A549 (cell line): ENCODE measurements at regions not wholly inside any gene's neighbourhood (a gene's known extent, or its start where the extent isn't known, plus 50 kb on each side); places are given as distances from the start of the nearest gene placed in this dataset.

Source experiments
- ATAC-seq, 2 experiments: fragments of 200-7000 bp in 1 of 2; fragments of >200 bp in 1 of 2; cut with Nextera tagmentation in 1 of 2; cut with Tn5 transposase in 1 of 2; 3 replicates each; pipeline versions ENCODE4 v1.8.0 to v1.9.1; 2018 to 2020; ENCODE audit warnings: mild to moderate bottlenecking in 1 of 2, moderate library complexity in 1 of 2
- CTCF ChIA-PET: fragments of 300-600 bp; sonication (Branson Sonifier 250); formaldehyde crosslinking; extraction: SDS; loops from one replicate; lab custom pipeline; 2021; ENCODE audit warnings: antibody characterized with exemption, inconsistent platforms; lab: Yijun Ruan, JAX
- POLR2A ChIA-PET: fragments of 350-600 bp; formaldehyde crosslinking; extraction: SDS; loops from one replicate; lab custom pipeline; 2021; ENCODE audit warnings: antibody characterized with exemption, inconsistent platforms; lab: Yijun Ruan, JAX
- DNase-seq, 2 experiments: peaks; one replicate each; pipeline versions ENCODE4 v3.0.0 to v3.0.0-alpha.2; 2011 to 2016; ENCODE audit warnings: low read depth in 1 of 2, low spot score in 1 of 2
- FAIRE-seq: peaks from 2 replicates; lab custom pipeline; 2011; peaks lifted over from hg19 to GRCh38; lab: Jason Lieb, UNC
- H3K27ac ChIP-seq, 2 experiments: fragments of >200 bp; sonication (Bioruptor Twin); formaldehyde crosslinking; 3 replicates each; pipeline ENCODE4 v1.5.1; 2016 to 2017
- H3K4me1 ChIP-seq: fragments of >200 bp; sonication (Bioruptor Twin); formaldehyde crosslinking; 3 replicates; pipeline ENCODE4 v1.6.1; 2016
- H3K4me2 ChIP-seq: fragments of >200 bp; sonication (Bioruptor Twin); formaldehyde crosslinking; 3 replicates; pipeline ENCODE4 v1.6.1; 2016
- H3K4me3 ChIP-seq: fragments of >200 bp; sonication (Bioruptor Twin); formaldehyde crosslinking; 3 replicates; pipeline ENCODE4 v1.5.1; 2016
- H3K9me3 ChIP-seq: fragments of >200 bp; sonication (Bioruptor Twin); formaldehyde crosslinking; 3 replicates; pipeline ENCODE4 v1.6.1; 2016
- ATOH8 ChIP-seq: fragments of 250-450 bp; sonication (Bioruptor Pico); IDR thresholded peaks from 2 replicates; pipeline ENCODE4 v1.5.0; 2020; ENCODE audit warnings: low read depth, mild to moderate bottlenecking, moderate library complexity
- CBX8 ChIP-seq: fragments of 200-600 bp; sonication (generic); IDR thresholded peaks from 2 replicates; pipeline ENCODE4 v1.6.1; 2016
- CEBPB ChIP-seq, 2 experiments: fragments of >200 bp in 1 of 2; sonication (Bioruptor Twin) in 1 of 2; formaldehyde crosslinking in 1 of 2; IDR thresholded peaks; 2 replicates each; pipeline ENCODE4 v1.6.1; 2012 to 2016
- CHD2 ChIP-seq: fragments of 150-350 bp; IDR thresholded peaks from 2 replicates; pipeline ENCODE4 v1.6.1; 2014; ENCODE audit warnings: low read length; ENCODE audit not compliant: partially characterized antibody
- CHD4 ChIP-seq: fragments of 200-600 bp; sonication (generic); IDR thresholded peaks from 2 replicates; pipeline ENCODE4 v1.6.1; 2016; ENCODE audit warnings: antibody characterized with exemption, mild to moderate bottlenecking, borderline replicate concordance
- CTCF ChIP-seq: fragments of >200 bp; sonication (Bioruptor Twin); formaldehyde crosslinking; IDR thresholded peaks from 3 replicates; pipeline ENCODE4 v1.5.1; 2016
- E2F6 ChIP-seq: IDR thresholded peaks from 2 replicates; pipeline ENCODE4 v1.6.1; 2012; ENCODE audit warnings: low read depth, borderline replicate concordance
- EHMT2 ChIP-seq: fragments of 200-600 bp; sonication (generic); IDR thresholded peaks from 2 replicates; pipeline ENCODE4 v1.6.1; 2016; ENCODE audit warnings: antibody characterized with exemption, low read depth, mild to moderate bottlenecking, moderate library complexity
- ELK1 ChIP-seq: fragments of 150-350 bp; IDR thresholded peaks from 2 replicates; pipeline ENCODE4 v1.6.1; 2014; ENCODE audit warnings: low read depth, mild to moderate bottlenecking, low read length
- ESRRA ChIP-seq: fragments of 150-350 bp; IDR thresholded peaks from 2 replicates; pipeline ENCODE4 v1.6.1; 2014; ENCODE audit warnings: mild to moderate bottlenecking, low read length, borderline replicate concordance
- FOXS1 ChIP-seq: fragments of 250-450 bp; sonication (Bioruptor Pico); IDR thresholded peaks from 2 replicates; pipeline ENCODE4 v1.5.0; 2020; ENCODE audit warnings: mild to moderate bottlenecking, moderate library complexity
- GATA3 ChIP-seq: IDR thresholded peaks from 2 replicates; pipeline ENCODE4 v1.6.1; 2012; ENCODE audit warnings: borderline replicate concordance
- HDAC2 ChIP-seq: fragments of 200-600 bp; sonication (generic); IDR thresholded peaks from 2 replicates; pipeline ENCODE4 v1.6.1; 2016
- HOXB13 ChIP-seq: fragments of 250-450 bp; sonication (Bioruptor Pico); IDR thresholded peaks from 2 replicates; pipeline ENCODE4 v1.5.0; 2020; ENCODE audit warnings: low read depth, mild to moderate bottlenecking, moderate library complexity
- HOXB5 ChIP-seq: fragments of 250-450 bp; sonication (Bioruptor Pico); IDR thresholded peaks from 2 replicates; pipeline ENCODE4 v1.5.0; 2020; ENCODE audit warnings: mild to moderate bottlenecking, moderate library complexity
- JUNB ChIP-seq: fragments of >200 bp; sonication (Bioruptor Twin); formaldehyde crosslinking; IDR thresholded peaks from 2 replicates; pipeline ENCODE4 v1.6.1; 2016
- MAZ ChIP-seq: fragments of 150-350 bp; IDR thresholded peaks from 2 replicates; pipeline ENCODE4 v1.6.1; 2014; ENCODE audit warnings: antibody characterized with exemption, low read depth, low read length, borderline replicate concordance
- PHF8 ChIP-seq: fragments of 200-600 bp; sonication (generic); IDR thresholded peaks from 2 replicates; pipeline ENCODE4 v1.6.1; 2016; ENCODE audit warnings: low read depth, mild to moderate bottlenecking, antibody characterized with exemption, moderate library complexity, borderline replicate concordance
- POLR2A ChIP-seq: IDR thresholded peaks from 2 replicates; pipeline ENCODE4 v1.6.1; 2012; ENCODE audit warnings: mild to moderate bottlenecking, low read length
- RAD21 ChIP-seq, 2 experiments: fragments of >200 bp in 1 of 2; sonication (Bioruptor Twin) in 1 of 2; formaldehyde crosslinking in 1 of 2; IDR thresholded peaks in 1 of 2; conservative IDR thresholded peaks in 1 of 2; 2 replicates in 1 of 2; 3 replicates in 1 of 2; pipeline ENCODE4 v1.6.1; 2012 to 2018; ENCODE audit warnings: inconsistent platforms in 1 of 2
- RCOR1 ChIP-seq: fragments of 150-350 bp; IDR thresholded peaks from 2 replicates; pipeline ENCODE4 v1.6.1; 2014; ENCODE audit warnings: antibody characterized with exemption, low read length, low read depth
- RFX5 ChIP-seq: fragments of 450-650 bp; IDR thresholded peaks from 2 replicates; pipeline ENCODE4 v1.7.1; 2014; ENCODE audit warnings: antibody characterized with exemption, mild to moderate bottlenecking, moderate library complexity
- RNF2 ChIP-seq: fragments of 200-600 bp; sonication (generic); IDR thresholded peaks from 2 replicates; pipeline ENCODE4 v1.6.1; 2016; ENCODE audit warnings: low read depth, mild to moderate bottlenecking, antibody characterized with exemption, moderate library complexity, borderline replicate concordance
- TFCP2L1 ChIP-seq: fragments of 250-450 bp; sonication (Bioruptor Pico); IDR thresholded peaks from 2 replicates; pipeline ENCODE4 v1.5.0; 2021; ENCODE audit warnings: mild to moderate bottlenecking
- TP53 ChIP-seq: fragments of 250-450 bp; sonication (Bioruptor Pico); IDR thresholded peaks from 2 replicates; pipeline ENCODE4 v1.5.0; 2021; ENCODE audit warnings: mild to moderate bottlenecking, moderate library complexity
- USF2 ChIP-seq: fragments of 450-650 bp; IDR thresholded peaks from 2 replicates; pipeline ENCODE4 v1.6.1; 2014; ENCODE audit warnings: antibody characterized with exemption
- ZC3H11A ChIP-seq: fragments of 450-650 bp; IDR thresholded peaks from 2 replicates; pipeline ENCODE4 v1.6.1; 2014; ENCODE audit warnings: antibody characterized with exemption, mild to moderate bottlenecking
- WGBS: methylation state at CpG from one replicate; pipeline ENCODE4 v1.1.6; 2017; ENCODE audit errors: missing lambda C conversion rate; 5-methylcytosine and 5-hydroxymethylcytosine counted together

- Histone ChIP-seq H3K4me2 (no peak overlapping the region), H3K4me3 (no peak overlapping the region), H3K9me3 (no peaks in the 10 kb centered on the region), H3K27ac (no peak overlapping the region), H3K4me1 (no peaks in the 10 kb centered on the region)
- WGBS: 4% methylated on average over 1 of the region's 1 CpG
- CTCF ChIA-PET: no interaction called here
- ATAC-seq: no peak
- FAIRE-seq: no peak
- no peak for DNase-seq
- POLR2A ChIA-PET: no interaction called here
- TF ChIP-seq HOXB13 (CRISPR knock-in tag) (no peak), FOXS1 (CRISPR knock-in tag) (no peak)
Observed at GRCh38 chr7:122206985-122207384, 62.9 kb upstream of the AASS start.

GRCh38 chr7:122203814-122204213 is 59.8 kb upstream of the AASS start:
- Histone ChIP-seq H3K4me3 (no peak overlapping the region), H3K27ac (no peak overlapping the region)
- CTCF ChIA-PET: no interaction called here
- no peak for FAIRE-seq
- TF ChIP-seq POLR2A: no peak
- no peak for TF ChIP-seq CHD4
- TF ChIP-seq E2F6: no peak
- TF ChIP-seq HOXB13 (CRISPR knock-in tag): no peak
- no peak for TF ChIP-seq GATA3
- no peak for TF ChIP-seq RAD21 (conservative IDR thresholded peaks at IDR 0.05 in 1 of 2, IDR thresholded peaks at IDR 0.05 in 1 of 2)
- no peak for TF ChIP-seq USF2
- TF ChIP-seq RNF2: no peak
- no peak for TF ChIP-seq ESRRA
- TF ChIP-seq CEBPB (IDR thresholded peaks at IDR 0.05): no peak
- no peak for TF ChIP-seq EHMT2
- TF ChIP-seq, all 56 proteins: peak for 0
- Histone ChIP-seq H3K4me2 (no peak overlapping the region), H3K9me3 (no peaks in the 10 kb centered on the region), H3K4me1 (no peaks in the 10 kb centered on the region)
- DNase-seq: no peak
- POLR2A ChIA-PET: no interaction called here
- no peak for ATAC-seq
- 25% methylated on average over 1 of the region's 1 CpG for WGBS

- Histone ChIP-seq H3K9me3 (no peaks in the 10 kb centered on the region), H3K4me2 (no peak overlapping the region), H3K4me3 (no peak overlapping the region), H3K27ac (no peak overlapping the region), H3K4me1 (no peaks in the 10 kb centered on the region)
- TF ChIP-seq CTCF (no peak), RFX5 (no peak), RCOR1 (no peak), ZC3H11A (no peak), CBX8 (no peak), CEBPB (IDR thresholded peaks at IDR 0.05) (no peak), ATOH8 (CRISPR knock-in tag) (no peak), CHD4 (no peak)
- FAIRE-seq (no peak), ATAC-seq (no peak), DNase-seq (no peak)
- 6% methylated on average over 1 of the region's 1 CpG for WGBS
- POLR2A ChIA-PET: no interaction called here
- CTCF ChIA-PET: no interaction called here
Observed at GRCh38 chr7:122200888-122201287, 56.8 kb upstream of the AASS start.

GRCh38 chr7:122199171-122199570 is 55.1 kb upstream of the AASS start:
- ChIA-PET CTCF (no interaction called here), POLR2A (no interaction called here)
- no peak for DNase-seq
- Histone ChIP-seq H3K4me2 (no peak overlapping the region), H3K9me3 (no peaks in the 10 kb centered on the region), H3K4me1 (no peaks in the 10 kb centered on the region), H3K4me3 (no peak overlapping the region), H3K27ac (no peak overlapping the region)
- FAIRE-seq: no peak
- no peak for ATAC-seq
- no peak for TF ChIP-seq CEBPB (IDR thresholded peaks at IDR 0.05)
- no peak for TF ChIP-seq CHD2
- no peak for TF ChIP-seq JUNB
- TF ChIP-seq E2F6: no peak
- TF ChIP-seq CHD4: no peak
- no peak for TF ChIP-seq PHF8
- TF ChIP-seq MAZ: no peak
- no peak for TF ChIP-seq HDAC2
- no peak for TF ChIP-seq RNF2
- TF ChIP-seq TFCP2L1 (CRISPR knock-in tag): no peak
- TF ChIP-seq HOXB5 (CRISPR knock-in tag): no peak
- no peak for TF ChIP-seq TP53
- no peak for TF ChIP-seq ELK1
